DMS153 treated with DMSO at 0.1 percent for 48 hours (cell line): ENCODE measurements at regions not wholly inside any gene's neighbourhood (a gene's known extent, or its start where the extent isn't known, plus 50 kb on each side); places are given as distances from the start of the nearest gene placed in this dataset.
"Not testable (repeated sequence)": the region's sequence is repeated elsewhere in the genome, so short reads cannot be mapped to it uniquely, and the experiment has no call there.

ENCODE experiments used
- DNase-seq: peaks from one replicate; lab custom pipeline; 2025; ENCODE audit not compliant: unreplicated experiment; lab: John Stamatoyannopoulos, UW

- no peak for DNase-seq
Observed at GRCh38 chr14:58878439-58879139, 240.8 kb downstream of the DACT1 start.

GRCh38 chr14:58881433-58881832 is 243.7 kb downstream of the DACT1 start:
- DNase-seq: no peak

DNA sequence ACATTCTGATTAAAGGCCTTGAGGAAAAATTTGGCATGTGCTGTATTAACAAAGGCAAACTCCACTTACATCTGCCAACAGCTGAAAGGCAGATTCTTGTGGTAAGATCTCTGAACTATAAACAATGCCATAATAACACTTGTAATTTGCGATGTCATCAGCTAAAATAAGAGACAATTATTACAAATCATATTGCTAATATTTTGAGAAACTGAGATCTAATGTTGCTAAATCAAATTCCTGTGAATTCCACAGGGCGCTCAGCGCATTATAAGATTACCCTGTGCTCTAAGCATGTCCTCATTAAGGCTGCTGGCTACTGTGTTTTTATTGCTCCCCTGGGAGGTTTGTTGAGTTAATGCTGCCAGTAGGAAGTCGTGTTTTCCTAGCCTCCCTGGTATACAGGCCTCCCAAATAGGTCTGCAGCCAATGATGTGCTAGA is 244.8 kb downstream of the DACT1 start:
- peak; percentile 69 for DNase-seq

GRCh38 chr14:58884442-58884841 is 246.7 kb downstream of the DACT1 start:
- DNase-seq: no peak

DNA sequence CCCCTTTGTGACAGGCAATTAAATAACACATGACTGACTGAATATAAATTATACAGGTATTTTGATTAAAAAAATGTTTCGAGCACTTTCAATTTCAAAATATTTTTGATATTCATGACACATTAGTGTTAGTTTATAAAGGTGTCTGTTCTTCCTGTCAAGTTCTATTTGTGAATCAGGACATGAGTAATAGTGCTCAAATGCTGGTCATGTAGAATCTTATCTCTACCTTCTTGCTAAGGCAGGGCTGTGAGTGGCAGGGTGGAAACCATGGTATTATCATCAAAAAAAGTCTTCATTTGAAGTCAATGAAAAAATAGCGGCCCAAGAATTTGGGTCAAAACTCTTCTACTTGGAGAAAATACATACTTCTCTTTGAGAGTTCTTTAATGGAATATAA is 250.2 kb downstream of the DACT1 start:
- DNase-seq: no peak

DNA sequence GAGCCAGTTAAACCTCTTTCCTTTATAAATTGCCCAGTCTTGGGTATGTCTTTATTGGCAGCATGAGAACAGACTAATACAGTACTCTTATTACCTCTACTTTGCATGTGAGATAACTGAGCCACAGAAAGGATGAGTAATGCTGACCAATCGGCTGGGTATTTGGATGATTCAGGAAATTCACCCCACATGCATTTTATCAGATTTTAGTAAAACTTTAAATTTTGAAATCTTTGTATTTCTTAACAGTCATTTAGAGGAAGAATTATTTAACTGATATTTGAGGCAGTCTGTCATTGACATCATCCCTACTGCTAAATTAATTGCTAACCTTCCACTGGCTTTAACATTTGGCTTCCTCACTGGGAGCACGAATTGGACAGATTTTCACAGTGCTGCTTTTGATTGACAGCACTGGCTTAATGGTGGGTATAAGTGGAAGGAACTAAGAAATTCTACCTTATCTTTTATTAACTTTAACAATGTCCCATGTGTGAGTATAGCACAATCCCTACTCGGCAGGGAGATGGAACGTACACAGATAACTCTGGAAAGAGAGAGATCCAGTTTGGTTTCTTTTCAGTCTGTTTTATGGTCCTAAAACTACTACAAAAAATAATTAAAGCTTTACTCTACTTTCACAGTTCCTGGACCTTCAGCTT is 261.0 kb downstream of the DACT1 start:
- DNase-seq: no peak

- no peak for DNase-seq
Observed at GRCh38 chr14:58899317-58899713, 261.6 kb downstream of the DACT1 start.

- DNase-seq: no peak
Observed at GRCh38 chr14:58901826-58902225, 264.1 kb downstream of the DACT1 start.

DNA sequence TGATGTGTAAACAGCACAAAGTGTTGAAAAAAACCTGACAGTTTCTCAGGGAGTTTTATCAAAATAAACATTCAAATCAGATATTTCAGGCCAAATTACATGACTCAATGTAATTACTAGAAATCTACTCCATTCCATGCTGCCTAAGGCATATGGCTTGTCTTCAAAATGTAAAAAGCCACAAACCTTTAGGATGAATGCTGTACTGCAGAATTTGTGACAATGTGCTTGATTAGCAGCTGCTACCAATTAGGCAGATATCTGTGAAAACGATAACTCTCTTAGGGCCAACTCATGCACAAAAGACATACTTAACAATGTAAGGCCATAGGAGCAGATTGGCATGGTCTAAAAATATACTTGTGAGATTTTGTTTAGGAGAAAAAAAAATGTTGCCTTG is 267.0 kb downstream of the DACT1 start:
- no peak for DNase-seq

GRCh38 chr14:58907803-58908202 is 270.0 kb downstream of the DACT1 start:
- DNase-seq: no peak

DNA sequence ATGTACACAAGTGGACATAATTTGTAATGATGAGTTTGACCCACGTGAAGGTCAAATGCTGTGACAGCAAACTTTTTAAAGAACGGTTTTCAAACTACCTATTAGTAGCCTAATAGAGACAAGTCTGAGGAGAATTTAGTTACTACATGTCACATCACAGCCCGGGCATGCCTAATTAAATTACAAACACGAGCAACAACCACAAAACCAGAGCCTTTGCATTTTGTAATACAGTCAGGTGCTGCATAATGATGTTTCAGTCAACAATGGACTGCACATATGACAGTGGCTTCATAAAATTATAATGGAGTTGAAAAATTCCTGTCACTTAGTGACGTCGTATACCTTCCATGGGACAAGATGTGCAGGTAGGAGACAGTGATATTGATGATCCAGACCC is 274.5 kb downstream of the DACT1 start:
- DNase-seq: no peak

- peak; percentile 42 for DNase-seq
Observed at GRCh38 chr14:58912799-58913432, 275.2 kb downstream of the DACT1 start.

DNA sequence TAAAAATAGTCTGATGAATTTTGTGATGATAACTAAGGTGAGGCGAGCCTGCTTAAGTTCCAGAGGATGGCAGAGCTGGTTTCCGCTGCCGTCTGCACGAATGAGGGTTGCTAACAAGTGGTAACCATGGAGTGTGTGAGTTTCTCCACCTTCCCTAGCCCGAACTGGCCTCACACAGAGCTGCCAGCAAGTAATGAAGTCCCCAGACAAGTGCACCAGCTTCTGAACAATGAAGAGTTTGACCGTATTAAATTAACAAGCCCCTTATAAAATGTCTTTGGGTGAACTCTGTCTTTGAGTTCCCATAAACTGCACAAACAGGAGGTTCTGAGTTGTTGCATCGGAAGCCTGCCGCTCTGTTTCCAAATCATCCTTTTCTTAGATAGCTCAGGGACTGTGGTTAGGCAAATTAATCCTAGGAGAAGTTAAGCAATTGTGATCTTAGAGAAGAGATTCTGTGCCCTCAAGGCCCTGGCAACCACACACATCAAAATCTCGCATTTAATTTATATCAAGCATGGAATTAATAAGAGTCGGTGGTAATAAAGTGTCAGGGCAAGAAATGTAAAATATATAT is 274.1 kb upstream of the DAAM1 start:
- no peak for DNase-seq

GRCh38 chr14:58915646-58916045 is 272.8 kb upstream of the DAAM1 start:
- DNase-seq: no peak

DNA sequence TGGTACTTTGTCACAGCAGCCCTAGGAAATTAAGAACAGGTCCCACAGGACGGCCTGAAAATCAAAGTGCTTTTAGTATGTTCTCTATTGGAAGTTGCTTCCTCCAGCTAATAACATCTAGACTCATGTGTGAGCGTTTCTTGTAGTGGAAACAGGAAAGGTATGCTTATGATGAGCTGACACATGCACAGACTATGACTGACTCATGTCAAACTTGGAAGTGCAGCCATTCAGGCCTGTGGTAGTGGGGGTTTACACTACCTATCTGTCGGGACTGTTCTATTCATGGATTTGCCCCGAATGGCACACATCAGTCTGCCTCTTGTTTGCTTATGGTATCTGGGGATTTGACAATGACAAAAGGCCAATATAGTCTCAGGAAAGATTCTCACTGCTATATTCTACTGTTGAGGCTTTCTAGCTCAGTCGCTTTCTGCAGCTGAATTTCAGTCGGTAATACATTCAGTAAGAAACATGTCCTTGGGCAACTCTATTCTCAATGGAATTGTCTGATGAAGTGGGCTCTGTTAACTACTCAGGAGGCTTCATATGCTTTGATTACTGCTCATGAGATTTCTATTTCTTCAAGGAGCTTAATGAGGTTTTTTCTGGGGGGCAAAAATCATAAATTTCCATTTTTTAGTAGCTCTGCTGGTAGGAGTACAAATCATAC is 270.3 kb upstream of the DAAM1 start:
- DNase-seq: no peak

GRCh38 chr14:58919217-58919616 is 269.2 kb upstream of the DAAM1 start:
- no peak for DNase-seq

GRCh38 chr14:58920230-58920629 is 268.2 kb upstream of the DAAM1 start:
- no peak for DNase-seq

- not testable (repeated sequence) for DNase-seq
Observed at GRCh38 chr14:58922201-58922940, 266.1 kb upstream of the DAAM1 start.

GRCh38 chr14:58923751-58924405 is 264.6 kb upstream of the DAAM1 start:
- DNase-seq: no peak

- no peak for DNase-seq
Observed at GRCh38 chr14:58941629-58942028, 246.8 kb upstream of the DAAM1 start.
